WTC11 (cell line): ENCODE measurements at regions not wholly inside any gene's neighbourhood (a gene's known extent, or its start where the extent isn't known, plus 50 kb on each side); places are given as distances from the start of the nearest gene placed in this dataset.

ENCODE experiments used
- CBFB ChIP-seq: sonication (generic); formaldehyde crosslinking; IDR thresholded peaks from 2 replicates; pipeline ENCODE4 v1.8.1; 2022; ENCODE audit warnings: mild to moderate bottlenecking, low read depth, missing genetic modification reagents
- CREB1 ChIP-seq: sonication (generic); formaldehyde crosslinking; IDR thresholded peaks from 2 replicates; pipeline ENCODE4 v1.8.0; 2023; ENCODE audit warnings: mild to moderate bottlenecking, missing genetic modification reagents
- ESRRA ChIP-seq: sonication (generic); formaldehyde crosslinking; IDR thresholded peaks from 2 replicates; pipeline ENCODE4 v1.8.1; 2022; ENCODE audit warnings: mild to moderate bottlenecking, missing genetic modification reagents, borderline replicate concordance
- NFYB ChIP-seq: sonication (generic); formaldehyde crosslinking; conservative IDR thresholded peaks from 2 replicates; pipeline ENCODE4 v1.8.0; 2022; ENCODE audit warnings: low read depth, missing genetic modification reagents
- SMAD3 ChIP-seq: sonication (generic); formaldehyde crosslinking; IDR thresholded peaks from 2 replicates; pipeline ENCODE4 v1.8.0; 2022; ENCODE audit warnings: missing genetic modification reagents, mild to moderate bottlenecking, borderline replicate concordance
- SP1 ChIP-seq: sonication (generic); formaldehyde crosslinking; conservative IDR thresholded peaks from 2 replicates; pipeline ENCODE4 v1.8.1; 2022; ENCODE audit warnings: missing genetic modification reagents
- TCF7 ChIP-seq: sonication (generic); formaldehyde crosslinking; IDR thresholded peaks from 2 replicates; pipeline ENCODE4 v1.8.0; 2022; ENCODE audit warnings: mild to moderate bottlenecking, low read depth, missing genetic modification reagents, moderate library complexity
- ZNF423 ChIP-seq: fragments of 250-450 bp; sonication (Bioruptor Pico); IDR thresholded peaks from 2 replicates; pipeline ENCODE4 v2.1.2; 2022; ENCODE audit warnings: mild to moderate bottlenecking, moderate library complexity
- TF ChIP-seq, protein P1 (sequence below): fragments of 200-600 bp; IDR thresholded peaks from 2 replicates; pipeline ENCODE4 v1.8.0; 2022; ENCODE audit warnings: antibody characterized with exemption
- TF ChIP-seq, protein P2 (sequence below): fragments of 250-450 bp; sonication (Bioruptor Pico); IDR thresholded peaks from 2 replicates; pipeline ENCODE4 v1.9.0; 2021; ENCODE audit warnings: mild to moderate bottlenecking, borderline replicate concordance
- TF ChIP-seq, protein P3 (sequence below): sonication (generic); formaldehyde crosslinking; IDR thresholded peaks from 2 replicates; pipeline ENCODE4 v1.8.0; 2022; ENCODE audit warnings: mild to moderate bottlenecking, missing genetic modification reagents
- TF ChIP-seq, protein P4 (sequence below): sonication (generic); formaldehyde crosslinking; IDR thresholded peaks from 2 replicates; pipeline ENCODE4 v1.8.1; 2023; ENCODE audit warnings: mild to moderate bottlenecking, missing genetic modification reagents, moderate library complexity
- TF ChIP-seq, protein P5 (sequence below): sonication (generic); formaldehyde crosslinking; IDR thresholded peaks from 2 replicates; pipeline ENCODE4 v1.8.0; 2022; ENCODE audit warnings: mild to moderate bottlenecking, missing genetic modification reagents
- TF ChIP-seq, protein P6 (sequence below): sonication (generic); formaldehyde crosslinking; IDR thresholded peaks from 2 replicates; pipeline ENCODE4 v1.8.0; 2022; ENCODE audit warnings: missing genetic modification reagents

DNA sequence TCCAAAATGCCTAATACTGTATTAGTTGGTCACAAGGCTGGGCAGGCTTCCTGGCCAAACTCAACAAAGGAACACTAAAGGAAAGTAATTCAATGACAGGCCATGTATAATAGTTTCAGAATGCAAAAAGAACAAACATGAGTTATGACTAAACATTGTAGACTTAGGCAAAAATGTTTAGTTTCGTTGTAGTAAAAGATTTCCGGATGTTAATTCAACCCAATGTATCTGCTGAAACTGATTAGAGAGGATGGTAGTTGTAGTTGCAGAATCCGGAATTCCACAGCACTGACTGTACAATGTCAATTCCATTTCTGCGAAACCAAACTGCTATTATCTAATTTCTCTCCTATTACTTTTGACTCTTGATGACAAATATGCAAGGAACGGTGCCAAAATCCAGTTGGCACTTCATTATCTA lies 117.9 kb upstream of the FST start:
- TF ChIP-seq, protein P1, sequence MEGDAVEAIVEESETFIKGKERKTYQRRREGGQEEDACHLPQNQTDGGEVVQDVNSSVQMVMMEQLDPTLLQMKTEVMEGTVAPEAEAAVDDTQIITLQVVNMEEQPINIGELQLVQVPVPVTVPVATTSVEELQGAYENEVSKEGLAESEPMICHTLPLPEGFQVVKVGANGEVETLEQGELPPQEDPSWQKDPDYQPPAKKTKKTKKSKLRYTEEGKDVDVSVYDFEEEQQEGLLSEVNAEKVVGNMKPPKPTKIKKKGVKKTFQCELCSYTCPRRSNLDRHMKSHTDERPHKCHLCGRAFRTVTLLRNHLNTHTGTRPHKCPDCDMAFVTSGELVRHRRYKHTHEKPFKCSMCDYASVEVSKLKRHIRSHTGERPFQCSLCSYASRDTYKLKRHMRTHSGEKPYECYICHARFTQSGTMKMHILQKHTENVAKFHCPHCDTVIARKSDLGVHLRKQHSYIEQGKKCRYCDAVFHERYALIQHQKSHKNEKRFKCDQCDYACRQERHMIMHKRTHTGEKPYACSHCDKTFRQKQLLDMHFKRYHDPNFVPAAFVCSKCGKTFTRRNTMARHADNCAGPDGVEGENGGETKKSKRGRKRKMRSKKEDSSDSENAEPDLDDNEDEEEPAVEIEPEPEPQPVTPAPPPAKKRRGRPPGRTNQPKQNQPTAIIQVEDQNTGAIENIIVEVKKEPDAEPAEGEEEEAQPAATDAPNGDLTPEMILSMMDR, result no peak
- TF ChIP-seq CREB1 (CRISPR knock-in tag) (no peak), ESRRA (no peak), TCF7 (CRISPR knock-in tag) (no peak), CBFB (no peak), SP1 (no peak), ZNF423 (CRISPR knock-in tag) (no peak), SMAD3 (CRISPR knock-in tag) (no peak), NFYB (CRISPR knock-in tag) (no peak)
- TF ChIP-seq, protein P2, sequence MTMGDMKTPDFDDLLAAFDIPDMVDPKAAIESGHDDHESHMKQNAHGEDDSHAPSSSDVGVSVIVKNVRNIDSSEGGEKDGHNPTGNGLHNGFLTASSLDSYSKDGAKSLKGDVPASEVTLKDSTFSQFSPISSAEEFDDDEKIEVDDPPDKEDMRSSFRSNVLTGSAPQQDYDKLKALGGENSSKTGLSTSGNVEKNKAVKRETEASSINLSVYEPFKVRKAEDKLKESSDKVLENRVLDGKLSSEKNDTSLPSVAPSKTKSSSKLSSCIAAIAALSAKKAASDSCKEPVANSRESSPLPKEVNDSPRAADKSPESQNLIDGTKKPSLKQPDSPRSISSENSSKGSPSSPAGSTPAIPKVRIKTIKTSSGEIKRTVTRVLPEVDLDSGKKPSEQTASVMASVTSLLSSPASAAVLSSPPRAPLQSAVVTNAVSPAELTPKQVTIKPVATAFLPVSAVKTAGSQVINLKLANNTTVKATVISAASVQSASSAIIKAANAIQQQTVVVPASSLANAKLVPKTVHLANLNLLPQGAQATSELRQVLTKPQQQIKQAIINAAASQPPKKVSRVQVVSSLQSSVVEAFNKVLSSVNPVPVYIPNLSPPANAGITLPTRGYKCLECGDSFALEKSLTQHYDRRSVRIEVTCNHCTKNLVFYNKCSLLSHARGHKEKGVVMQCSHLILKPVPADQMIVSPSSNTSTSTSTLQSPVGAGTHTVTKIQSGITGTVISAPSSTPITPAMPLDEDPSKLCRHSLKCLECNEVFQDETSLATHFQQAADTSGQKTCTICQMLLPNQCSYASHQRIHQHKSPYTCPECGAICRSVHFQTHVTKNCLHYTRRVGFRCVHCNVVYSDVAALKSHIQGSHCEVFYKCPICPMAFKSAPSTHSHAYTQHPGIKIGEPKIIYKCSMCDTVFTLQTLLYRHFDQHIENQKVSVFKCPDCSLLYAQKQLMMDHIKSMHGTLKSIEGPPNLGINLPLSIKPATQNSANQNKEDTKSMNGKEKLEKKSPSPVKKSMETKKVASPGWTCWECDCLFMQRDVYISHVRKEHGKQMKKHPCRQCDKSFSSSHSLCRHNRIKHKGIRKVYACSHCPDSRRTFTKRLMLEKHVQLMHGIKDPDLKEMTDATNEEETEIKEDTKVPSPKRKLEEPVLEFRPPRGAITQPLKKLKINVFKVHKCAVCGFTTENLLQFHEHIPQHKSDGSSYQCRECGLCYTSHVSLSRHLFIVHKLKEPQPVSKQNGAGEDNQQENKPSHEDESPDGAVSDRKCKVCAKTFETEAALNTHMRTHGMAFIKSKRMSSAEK, result no peak
- TF ChIP-seq, protein P3, sequence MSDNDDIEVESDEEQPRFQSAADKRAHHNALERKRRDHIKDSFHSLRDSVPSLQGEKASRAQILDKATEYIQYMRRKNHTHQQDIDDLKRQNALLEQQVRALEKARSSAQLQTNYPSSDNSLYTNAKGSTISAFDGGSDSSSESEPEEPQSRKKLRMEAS, result no peak
- TF ChIP-seq, protein P4, sequence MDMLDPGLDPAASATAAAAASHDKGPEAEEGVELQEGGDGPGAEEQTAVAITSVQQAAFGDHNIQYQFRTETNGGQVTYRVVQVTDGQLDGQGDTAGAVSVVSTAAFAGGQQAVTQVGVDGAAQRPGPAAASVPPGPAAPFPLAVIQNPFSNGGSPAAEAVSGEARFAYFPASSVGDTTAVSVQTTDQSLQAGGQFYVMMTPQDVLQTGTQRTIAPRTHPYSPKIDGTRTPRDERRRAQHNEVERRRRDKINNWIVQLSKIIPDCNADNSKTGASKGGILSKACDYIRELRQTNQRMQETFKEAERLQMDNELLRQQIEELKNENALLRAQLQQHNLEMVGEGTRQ, result no peak
- TF ChIP-seq, protein P5, sequence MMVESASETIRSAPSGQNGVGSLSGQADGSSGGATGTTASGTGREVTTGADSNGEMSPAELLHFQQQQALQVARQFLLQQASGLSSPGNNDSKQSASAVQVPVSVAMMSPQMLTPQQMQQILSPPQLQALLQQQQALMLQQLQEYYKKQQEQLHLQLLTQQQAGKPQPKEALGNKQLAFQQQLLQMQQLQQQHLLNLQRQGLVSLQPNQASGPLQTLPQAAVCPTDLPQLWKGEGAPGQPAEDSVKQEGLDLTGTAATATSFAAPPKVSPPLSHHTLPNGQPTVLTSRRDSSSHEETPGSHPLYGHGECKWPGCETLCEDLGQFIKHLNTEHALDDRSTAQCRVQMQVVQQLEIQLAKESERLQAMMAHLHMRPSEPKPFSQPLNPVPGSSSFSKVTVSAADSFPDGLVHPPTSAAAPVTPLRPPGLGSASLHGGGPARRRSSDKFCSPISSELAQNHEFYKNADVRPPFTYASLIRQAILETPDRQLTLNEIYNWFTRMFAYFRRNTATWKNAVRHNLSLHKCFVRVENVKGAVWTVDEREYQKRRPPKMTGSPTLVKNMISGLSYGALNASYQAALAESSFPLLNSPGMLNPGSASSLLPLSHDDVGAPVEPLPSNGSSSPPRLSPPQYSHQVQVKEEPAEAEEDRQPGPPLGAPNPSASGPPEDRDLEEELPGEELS (CRISPR knock-in tag), result no peak
- TF ChIP-seq, protein P6, sequence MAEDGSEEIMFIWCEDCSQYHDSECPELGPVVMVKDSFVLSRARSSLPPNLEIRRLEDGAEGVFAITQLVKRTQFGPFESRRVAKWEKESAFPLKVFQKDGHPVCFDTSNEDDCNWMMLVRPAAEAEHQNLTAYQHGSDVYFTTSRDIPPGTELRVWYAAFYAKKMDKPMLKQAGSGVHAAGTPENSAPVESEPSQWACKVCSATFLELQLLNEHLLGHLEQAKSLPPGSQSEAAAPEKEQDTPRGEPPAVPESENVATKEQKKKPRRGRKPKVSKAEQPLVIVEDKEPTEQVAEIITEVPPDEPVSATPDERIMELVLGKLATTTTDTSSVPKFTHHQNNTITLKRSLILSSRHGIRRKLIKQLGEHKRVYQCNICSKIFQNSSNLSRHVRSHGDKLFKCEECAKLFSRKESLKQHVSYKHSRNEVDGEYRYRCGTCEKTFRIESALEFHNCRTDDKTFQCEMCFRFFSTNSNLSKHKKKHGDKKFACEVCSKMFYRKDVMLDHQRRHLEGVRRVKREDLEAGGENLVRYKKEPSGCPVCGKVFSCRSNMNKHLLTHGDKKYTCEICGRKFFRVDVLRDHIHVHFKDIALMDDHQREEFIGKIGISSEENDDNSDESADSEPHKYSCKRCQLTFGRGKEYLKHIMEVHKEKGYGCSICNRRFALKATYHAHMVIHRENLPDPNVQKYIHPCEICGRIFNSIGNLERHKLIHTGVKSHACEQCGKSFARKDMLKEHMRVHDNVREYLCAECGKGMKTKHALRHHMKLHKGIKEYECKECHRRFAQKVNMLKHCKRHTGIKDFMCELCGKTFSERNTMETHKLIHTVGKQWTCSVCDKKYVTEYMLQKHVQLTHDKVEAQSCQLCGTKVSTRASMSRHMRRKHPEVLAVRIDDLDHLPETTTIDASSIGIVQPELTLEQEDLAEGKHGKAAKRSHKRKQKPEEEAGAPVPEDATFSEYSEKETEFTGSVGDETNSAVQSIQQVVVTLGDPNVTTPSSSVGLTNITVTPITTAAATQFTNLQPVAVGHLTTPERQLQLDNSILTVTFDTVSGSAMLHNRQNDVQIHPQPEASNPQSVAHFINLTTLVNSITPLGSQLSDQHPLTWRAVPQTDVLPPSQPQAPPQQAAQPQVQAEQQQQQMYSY (CRISPR knock-in tag), result no peak
